ENCODE measurements at regions not wholly inside any gene's neighbourhood (a gene's known extent, or its start where the extent isn't known, plus 50 kb on each side); places are given as distances from the start of the nearest gene placed in this dataset.

DNA sequence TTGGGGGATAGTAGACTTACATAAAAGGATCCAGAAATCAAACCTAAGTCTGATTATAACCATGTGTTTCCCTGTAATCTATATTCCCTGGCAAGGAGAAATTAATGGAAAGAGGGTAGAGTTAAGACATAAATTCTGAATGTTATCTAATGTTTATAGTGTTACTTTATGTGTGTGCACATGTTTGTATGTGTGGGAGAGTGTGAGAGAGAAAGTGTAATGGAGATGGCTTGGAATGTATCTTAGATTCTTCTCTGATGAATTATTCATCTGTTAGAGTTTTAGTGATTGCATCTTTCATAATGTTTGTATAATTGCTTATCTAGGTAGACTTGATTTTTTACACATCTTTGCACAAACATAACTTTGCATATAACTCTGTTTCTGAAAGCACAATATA lies 490.9 kb downstream of the FLRT2 start (continued):
- TF ChIP-seq ZNF142 (CRISPR knock-in tag; IDR thresholded peaks at IDR 0.05) (no peak), AGO1 (IDR thresholded peaks at IDR 0.05; ENCODE audit: low read depth, low read length, poor library complexity, severe bottlenecking) (no peak)

- H3K9ac ChIP-seq (ENCODE audit: insufficient read depth, low read depth, low read length): no peak overlapping the region
- TF ChIP-seq ARNT2 (CRISPR knock-in tag; IDR thresholded peaks at IDR 0.05; ENCODE audit: low read depth): no peak
- TF ChIP-seq RAD21 (CRISPR knock-in tag; IDR thresholded peaks at IDR 0.05): no peak
- no peak for TF ChIP-seq ZNF580 (CRISPR knock-in tag; IDR thresholded peaks at IDR 0.05; ENCODE audit: borderline replicate concordance, low read depth)
- no peak for TF ChIP-seq AHR (CRISPR knock-in tag; IDR thresholded peaks at IDR 0.05)
- TF ChIP-seq GLI4 (CRISPR knock-in tag; IDR thresholded peaks at IDR 0.05; ENCODE audit: borderline replicate concordance): no peak
- TF ChIP-seq HNF4G (IDR thresholded peaks at IDR 0.05; ENCODE audit: borderline replicate concordance, low read depth, low read length): no peak
- no peak for TF ChIP-seq HNF4G (CRISPR knock-in tag; IDR thresholded peaks at IDR 0.05; ENCODE audit: borderline replicate concordance, low read depth)
- no peak for TF ChIP-seq ZNF879 (CRISPR knock-in tag; IDR thresholded peaks at IDR 0.05)
- no peak for TF ChIP-seq ZNF670 (CRISPR knock-in tag; IDR thresholded peaks at IDR 0.05; ENCODE audit: borderline replicate concordance)
- no peak for TF ChIP-seq ZNF713 (CRISPR knock-in tag; IDR thresholded peaks at IDR 0.05)
- TF ChIP-seq NFATC3 (CRISPR knock-in tag; IDR thresholded peaks at IDR 0.05): no peak
- TF ChIP-seq, protein P1, sequence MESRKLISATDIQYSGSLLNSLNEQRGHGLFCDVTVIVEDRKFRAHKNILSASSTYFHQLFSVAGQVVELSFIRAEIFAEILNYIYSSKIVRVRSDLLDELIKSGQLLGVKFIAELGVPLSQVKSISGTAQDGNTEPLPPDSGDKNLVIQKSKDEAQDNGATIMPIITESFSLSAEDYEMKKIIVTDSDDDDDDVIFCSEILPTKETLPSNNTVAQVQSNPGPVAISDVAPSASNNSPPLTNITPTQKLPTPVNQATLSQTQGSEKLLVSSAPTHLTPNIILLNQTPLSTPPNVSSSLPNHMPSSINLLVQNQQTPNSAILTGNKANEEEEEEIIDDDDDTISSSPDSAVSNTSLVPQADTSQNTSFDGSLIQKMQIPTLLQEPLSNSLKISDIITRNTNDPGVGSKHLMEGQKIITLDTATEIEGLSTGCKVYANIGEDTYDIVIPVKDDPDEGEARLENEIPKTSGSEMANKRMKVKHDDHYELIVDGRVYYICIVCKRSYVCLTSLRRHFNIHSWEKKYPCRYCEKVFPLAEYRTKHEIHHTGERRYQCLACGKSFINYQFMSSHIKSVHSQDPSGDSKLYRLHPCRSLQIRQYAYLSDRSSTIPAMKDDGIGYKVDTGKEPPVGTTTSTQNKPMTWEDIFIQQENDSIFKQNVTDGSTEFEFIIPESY (CRISPR knock-in tag; IDR thresholded peaks at IDR 0.05): no peak
- no peak for TF ChIP-seq HIVEP1 (CRISPR knock-in tag; IDR thresholded peaks at IDR 0.05)
- no peak for TF ChIP-seq PCBP1 (IDR thresholded peaks at IDR 0.05; ENCODE audit: borderline replicate concordance, low read depth, low read length)
- ATAC-seq (no peak), FAIRE-seq (no peak), DNase-seq (ENCODE audit: low spot score) (no peak)
- H4K20me1 ChIP-seq (ENCODE audit: insufficient read depth, low read length): no peaks in the 10 kb centered on the region
- no peaks in the 10 kb centered on the region for H3K36me3 ChIP-seq (replicated peaks in 1 of 2; ENCODE audit: control insufficient read depth in 1 of 2, insufficient read depth in 2 of 2, low read length in 2 of 2)
- H3K27ac ChIP-seq (ENCODE audit: extremely low read length, insufficient read depth, low read length): no peak overlapping the region
- 0% methylated on average over 1 of the region's 1 CpG for WGBS (ENCODE audit: low lambda C conversion rate)
- H2AFZ ChIP-seq (ENCODE audit: low read length): no peak overlapping the region
- CTCF ChIA-PET (ENCODE audit: low intra/inter-chr PET ratio, low total read pairs): no interaction called here
- no peak overlapping the region for H3K4me3 ChIP-seq (replicated peaks in 1 of 3; ENCODE audit: insufficient read depth in 1 of 3, low read depth in 2 of 3, low read length in 3 of 3)
- in situ Hi-C loops (cut with HindIII; ENCODE audit: extremely low pct_ligation_motif_present, low pct_unique_long_range_greater_than_20kb) (no loop called here), intact Hi-C loops (cut with micrococcal nuclease; ENCODE audit: unreplicated experiment) (no loop called here)
- POLR2A ChIA-PET: no interaction called here
- H3K79me2 ChIP-seq (ENCODE audit: insufficient read depth, low read length): no peaks in the 10 kb centered on the region
- H3K27me3 ChIP-seq (ENCODE audit: control insufficient read depth in 1 of 2, insufficient read depth in 2 of 2, low read length in 2 of 2): no peaks in the 10 kb centered on the region
- no peaks in the 10 kb centered on the region for H3K4me1 ChIP-seq (ENCODE audit: insufficient read depth, low read length)
- peaks cover 68% of the 10 kb centered on the region for H3K9me3 ChIP-seq (ENCODE audit: low read length)
- BruUV-seq (replicated peaks): no TSS peak
- no peak overlapping the region for H3K4me2 ChIP-seq (ENCODE audit: low read depth, low read length)
Measured at GRCh38 chr14:86015941-86016340, 486.0 kb downstream of the FLRT2 start.
